Omental fat pad (tissue), 3 donors: ENCODE measurements at regions not wholly inside any gene's neighbourhood (a gene's known extent, or its start where the extent isn't known, plus 50 kb on each side); places are given as distances from the start of the nearest gene placed in this dataset.

Source experiments
- ATAC-seq: fragments of 150-250 bp; one replicate; pipeline ENCODE4 v1.9.1; 2016; ENCODE audit warnings: mild to moderate bottlenecking, moderate library complexity; ENCODE audit not compliant: low FRiP score
- DNase-seq: peaks from one replicate; pipeline ENCODE4 v3.0.0-alpha.2; 2019; ENCODE audit warnings: low spot score
- TF ChIP-seq, protein P1 (sequence below), 3 donors: fragments of 450-650 bp; IDR thresholded peaks; one replicate each; pipeline ENCODE4 v1.5.1; 2016 to 2017; ENCODE audit warnings: antibody characterized with exemption in 3 of 3, mild to moderate bottlenecking in 3 of 3, moderate library complexity in 2 of 3

DNA sequence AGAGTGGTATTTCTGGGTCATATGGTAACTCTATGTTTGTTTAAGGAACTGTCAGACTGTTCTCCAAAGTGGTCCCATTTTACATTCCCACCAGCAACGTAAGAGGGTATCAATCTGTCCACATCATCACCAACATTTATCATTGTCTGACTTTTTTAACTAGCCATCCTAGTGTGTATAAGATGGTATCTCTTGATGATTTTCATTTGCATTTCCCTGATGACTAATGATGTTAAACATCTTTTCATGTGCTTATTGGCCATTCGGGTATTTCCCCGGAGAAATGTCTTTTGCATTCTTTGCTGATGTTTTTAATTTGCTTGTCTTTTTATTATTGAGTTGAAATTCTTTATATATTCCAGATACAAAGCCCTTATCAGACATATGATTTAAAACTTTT, 370.1 kb upstream of the NR5A2 start:
- TF ChIP-seq, protein P1, sequence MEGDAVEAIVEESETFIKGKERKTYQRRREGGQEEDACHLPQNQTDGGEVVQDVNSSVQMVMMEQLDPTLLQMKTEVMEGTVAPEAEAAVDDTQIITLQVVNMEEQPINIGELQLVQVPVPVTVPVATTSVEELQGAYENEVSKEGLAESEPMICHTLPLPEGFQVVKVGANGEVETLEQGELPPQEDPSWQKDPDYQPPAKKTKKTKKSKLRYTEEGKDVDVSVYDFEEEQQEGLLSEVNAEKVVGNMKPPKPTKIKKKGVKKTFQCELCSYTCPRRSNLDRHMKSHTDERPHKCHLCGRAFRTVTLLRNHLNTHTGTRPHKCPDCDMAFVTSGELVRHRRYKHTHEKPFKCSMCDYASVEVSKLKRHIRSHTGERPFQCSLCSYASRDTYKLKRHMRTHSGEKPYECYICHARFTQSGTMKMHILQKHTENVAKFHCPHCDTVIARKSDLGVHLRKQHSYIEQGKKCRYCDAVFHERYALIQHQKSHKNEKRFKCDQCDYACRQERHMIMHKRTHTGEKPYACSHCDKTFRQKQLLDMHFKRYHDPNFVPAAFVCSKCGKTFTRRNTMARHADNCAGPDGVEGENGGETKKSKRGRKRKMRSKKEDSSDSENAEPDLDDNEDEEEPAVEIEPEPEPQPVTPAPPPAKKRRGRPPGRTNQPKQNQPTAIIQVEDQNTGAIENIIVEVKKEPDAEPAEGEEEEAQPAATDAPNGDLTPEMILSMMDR (IDR thresholded peaks at IDR 0.05), result no peak
- DNase-seq (no peak), ATAC-seq (no peak)

GRCh38 chr1:199660071-199660470, 367.4 kb upstream of the NR5A2 start:
- TF ChIP-seq, protein P1 (IDR thresholded peaks at IDR 0.05), result no peak
- DNase-seq, result no peak
- no peak for ATAC-seq

GRCh38 chr1:199665371-199665770, 362.1 kb upstream of the NR5A2 start:
- TF ChIP-seq, protein P1 (IDR thresholded peaks at IDR 0.05), result no peak

GRCh38 chr1:199667089-199667488, 360.4 kb upstream of the NR5A2 start:
- ATAC-seq, result no peak

More at GRCh38 chr1:199665371-199665770, 362.1 kb upstream of the NR5A2 start:
- DNase-seq, result no peak
- ATAC-seq, result no peak

GRCh38 chr1:199669916-199670315, 357.6 kb upstream of the NR5A2 start:
- ATAC-seq (no peak), DNase-seq (no peak)
- TF ChIP-seq, protein P1 (IDR thresholded peaks at IDR 0.05), result no peak

More at GRCh38 chr1:199667089-199667488, 360.4 kb upstream of the NR5A2 start:
- TF ChIP-seq, protein P1 (IDR thresholded peaks at IDR 0.05), result no peak
- DNase-seq, result no peak

- ATAC-seq, result no peak
- TF ChIP-seq, protein P1 (IDR thresholded peaks at IDR 0.05), result no peak
These were observed 355.8 kb upstream of the NR5A2 start for GRCh38 chr1:199671684-199672083.

GRCh38 chr1:199675937-199676336, 351.6 kb upstream of the NR5A2 start:
- DNase-seq (no peak), ATAC-seq (no peak)
- TF ChIP-seq, protein P1 (IDR thresholded peaks at IDR 0.05), result no peak

More at GRCh38 chr1:199671684-199672083, 355.8 kb upstream of the NR5A2 start:
- no peak for DNase-seq
